SK-N-MC (cell line): ENCODE measurements at regions not wholly inside any gene's neighbourhood (a gene's known extent, or its start where the extent isn't known, plus 50 kb on each side); places are given as distances from the start of the nearest gene placed in this dataset.

Experiments
- EZH2 ChIP-seq: fragments of 200-600 bp; sonication (generic); IDR thresholded peaks from one replicate; pipeline ENCODE4 v1.6.1; 2017; ENCODE audit warnings: antibody characterized with exemption
- FOXP2 ChIP-seq: optimal IDR thresholded peaks from 2 replicates; pipeline ENCODE3; 2011; ENCODE audit warnings: mild to moderate bottlenecking, moderate library complexity; ENCODE audit not compliant: insufficient read depth; ENCODE audit errors: extremely low read length, control extremely low read depth
- POLR2AphosphoS5 ChIP-seq: IDR thresholded peaks from 2 replicates; pipeline ENCODE4 v1.6.1; 2012; ENCODE audit warnings: mild to moderate bottlenecking, low read depth, low read length, borderline replicate concordance

- TF ChIP-seq EZH2 = no peak
- TF ChIP-seq POLR2AphosphoS5 = no peak
- TF ChIP-seq FOXP2 = no peak
These were observed 104.6 kb upstream of the SGCE start for GRCh38 chr7:94760446-94761100.
